GM19372 (cell line): ENCODE measurements at regions not wholly inside any gene's neighbourhood (a gene's known extent, or its start where the extent isn't known, plus 50 kb on each side); places are given as distances from the start of the nearest gene placed in this dataset.

Experiments used
- ATAC-seq: cut with Tn5 transposase; IDR thresholded peaks from one replicate; pipeline ENCODE4 v1.9.1; 2021; ENCODE audit warnings: mild to moderate bottlenecking, low read depth, moderate library complexity; ENCODE audit not compliant: unreplicated experiment

GRCh38 chr6:68400396-68400795 is 234.7 kb upstream of the ADGRB3 start:
- no peak for ATAC-seq

DNA sequence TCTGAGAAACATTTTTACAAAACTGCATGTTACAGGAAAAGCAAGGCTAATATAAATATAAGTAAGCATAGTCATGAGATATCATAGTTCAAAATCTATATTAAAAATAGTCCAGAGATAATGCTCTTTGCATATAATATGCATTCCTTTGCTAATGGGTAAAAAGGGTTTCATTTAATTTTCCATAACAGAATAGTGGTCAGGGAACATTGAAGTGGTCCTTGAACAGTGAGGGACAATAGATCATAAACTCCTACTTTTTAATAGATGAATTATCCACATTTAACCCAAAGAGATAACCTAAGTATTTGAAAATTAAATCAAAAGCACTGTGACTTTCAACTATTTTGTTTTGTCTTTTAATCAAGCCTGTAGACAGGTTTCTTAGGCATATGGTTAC is 243.1 kb upstream of the ADGRB3 start:
- no peak for ATAC-seq

- ATAC-seq = no peak
These were observed 262.1 kb upstream of the ADGRB3 start for GRCh38 chr6:68372991-68373390.

DNA sequence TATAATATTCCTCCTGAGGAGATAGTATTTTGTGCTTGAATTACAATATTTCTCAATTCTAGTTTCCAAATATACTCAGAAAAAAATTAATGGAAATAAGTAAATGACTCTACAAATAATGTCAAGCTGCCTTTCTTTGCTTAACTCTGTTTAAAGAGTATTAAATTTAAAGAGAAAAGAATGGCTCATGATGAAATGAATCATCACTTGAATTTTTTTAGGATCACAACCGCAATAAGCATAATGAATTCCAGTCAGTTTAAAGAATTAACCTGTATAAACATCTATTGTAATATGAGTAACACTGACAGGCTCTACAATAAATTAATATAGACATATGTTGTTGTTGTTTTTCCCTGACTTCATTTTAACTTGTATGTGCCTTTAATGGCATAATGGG is 266.2 kb upstream of the ADGRB3 start:
- ATAC-seq = no peak

- ATAC-seq = no peak
These were observed 270.7 kb upstream of the ADGRB3 start for GRCh38 chr6:68364271-68364805.

DNA sequence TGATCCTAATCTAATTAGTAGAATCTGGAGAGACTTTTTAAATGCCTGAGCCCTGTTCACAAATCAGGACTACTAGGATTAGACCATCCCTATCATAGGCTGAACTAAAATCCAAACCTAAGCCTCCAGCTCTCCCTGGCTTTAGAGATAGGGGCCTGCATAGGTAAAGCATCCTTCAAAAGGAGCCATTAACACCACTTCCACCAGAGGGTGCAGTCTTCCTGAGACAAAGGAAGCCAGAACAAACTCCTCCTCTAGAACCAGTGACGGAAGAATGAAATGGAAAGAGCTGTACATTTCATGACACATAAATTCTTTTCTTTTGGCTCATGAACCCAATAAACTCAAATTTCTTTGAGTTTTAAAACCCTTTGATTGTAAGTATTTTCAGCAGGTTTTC is 291.2 kb upstream of the ADGRB3 start:
- no peak for ATAC-seq

GRCh38 chr6:68342286-68342685 is 292.8 kb upstream of the ADGRB3 start:
- ATAC-seq = no peak

DNA sequence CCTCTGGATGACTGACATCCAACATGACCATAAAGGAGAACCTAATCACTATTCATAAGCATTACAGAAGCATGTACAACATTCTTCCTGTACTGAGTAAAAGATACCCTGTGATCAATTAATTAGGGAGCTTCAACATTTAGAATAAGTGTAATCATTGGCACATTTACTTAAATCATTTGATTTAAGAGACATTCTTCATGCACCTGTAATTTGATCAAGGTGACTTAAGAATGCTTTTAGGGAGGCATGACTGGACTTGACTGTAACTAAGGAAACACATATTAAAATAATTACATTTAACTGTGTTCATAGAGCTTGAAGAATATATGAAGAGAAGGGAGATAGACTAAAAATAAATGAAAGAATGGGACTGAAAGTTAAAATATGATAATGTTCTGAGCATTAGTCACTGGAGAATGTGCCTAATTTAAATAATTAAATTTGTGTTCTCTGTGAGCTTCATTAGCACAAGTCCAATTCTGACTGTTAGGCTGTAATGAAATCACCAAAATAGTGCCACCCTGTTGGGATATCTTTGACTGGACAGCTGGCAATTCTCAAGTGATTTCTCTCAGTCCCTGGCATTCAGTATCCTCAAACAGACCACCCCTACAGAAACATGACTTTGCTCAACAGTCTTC is 295.5 kb upstream of the ADGRB3 start:
- ATAC-seq = no peak

GRCh38 chr6:68333442-68333841 is 301.6 kb upstream of the ADGRB3 start:
- ATAC-seq = no peak

DNA sequence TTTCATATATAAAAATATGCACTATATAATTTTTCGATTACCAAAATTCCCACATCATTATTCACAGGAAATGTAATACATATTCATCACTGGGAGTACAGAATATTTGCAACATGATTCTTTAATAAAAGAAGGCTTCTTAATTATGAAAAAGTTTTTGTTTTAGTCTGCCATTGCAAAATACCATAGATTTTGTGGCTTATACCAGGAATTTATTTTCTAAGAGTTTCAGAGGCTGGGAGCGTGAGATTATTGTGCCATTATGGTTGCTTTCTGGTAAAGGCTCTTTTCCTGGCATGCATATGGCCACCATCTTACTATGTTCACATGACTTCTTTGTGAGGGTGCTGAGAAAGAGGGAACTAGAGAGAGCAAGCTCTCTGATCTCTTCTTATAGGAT is 306.9 kb upstream of the ADGRB3 start:
- ATAC-seq = no peak

DNA sequence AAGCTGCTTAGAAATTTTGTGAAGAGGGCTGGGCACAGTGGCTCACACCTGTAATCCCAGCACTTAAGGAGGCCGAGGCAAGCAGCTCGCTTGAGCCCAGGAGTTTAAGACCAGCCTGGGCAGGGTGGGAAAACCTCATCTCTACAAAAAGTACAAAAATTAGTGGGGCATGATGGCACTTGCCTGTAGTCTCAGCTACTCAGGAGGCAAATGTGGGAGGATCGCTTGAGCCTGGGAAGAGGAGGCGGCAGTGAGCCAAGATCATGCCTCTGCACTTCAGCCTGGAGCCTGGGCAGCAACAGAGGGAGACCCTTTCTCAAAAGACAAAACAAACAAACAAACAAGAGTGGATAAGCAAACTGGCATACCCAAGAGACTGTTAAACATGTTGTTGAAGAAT is 308.3 kb upstream of the ADGRB3 start:
- ATAC-seq = no peak

DNA sequence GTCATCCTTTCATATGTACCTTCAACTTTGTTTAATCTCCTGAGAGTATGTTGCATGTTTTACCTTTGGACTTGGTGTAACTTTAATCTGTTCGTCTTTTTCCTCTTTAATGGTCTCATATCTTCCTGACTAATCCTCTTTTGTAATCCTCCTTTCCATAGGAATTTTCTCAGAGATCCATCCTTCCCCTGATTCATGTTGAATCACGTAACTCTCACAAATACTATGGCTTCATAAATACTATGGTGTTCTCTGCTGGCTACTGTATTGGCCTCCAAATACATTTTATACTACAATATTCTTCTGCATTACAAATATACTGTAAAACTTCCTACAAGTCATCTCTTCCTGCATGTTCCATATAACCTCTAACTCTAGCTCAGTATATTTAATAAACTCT is 317.7 kb upstream of the ADGRB3 start:
- ATAC-seq = no peak

- ATAC-seq = no peak
These were observed 321.2 kb upstream of the ADGRB3 start for GRCh38 chr6:68313911-68314310.

DNA sequence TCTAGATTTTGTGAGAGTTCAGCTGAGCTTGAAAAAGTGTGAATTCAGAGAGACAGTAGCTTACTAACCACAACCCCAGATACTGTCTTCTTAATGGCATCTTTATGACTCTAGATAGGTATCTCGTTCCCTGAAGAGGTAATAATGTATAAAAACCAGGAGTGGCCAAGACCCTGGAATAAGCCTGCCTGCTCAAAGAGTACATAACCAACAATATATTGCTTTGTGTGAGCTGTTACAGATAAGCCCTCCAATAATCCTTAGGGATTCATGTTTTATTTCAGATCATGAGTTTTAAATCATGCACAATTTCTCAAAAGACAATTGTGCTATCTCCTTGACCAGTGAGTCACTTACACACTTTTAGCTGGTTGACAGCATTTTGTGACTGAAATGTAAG is 327.8 kb upstream of the ADGRB3 start:
- no peak for ATAC-seq

DNA sequence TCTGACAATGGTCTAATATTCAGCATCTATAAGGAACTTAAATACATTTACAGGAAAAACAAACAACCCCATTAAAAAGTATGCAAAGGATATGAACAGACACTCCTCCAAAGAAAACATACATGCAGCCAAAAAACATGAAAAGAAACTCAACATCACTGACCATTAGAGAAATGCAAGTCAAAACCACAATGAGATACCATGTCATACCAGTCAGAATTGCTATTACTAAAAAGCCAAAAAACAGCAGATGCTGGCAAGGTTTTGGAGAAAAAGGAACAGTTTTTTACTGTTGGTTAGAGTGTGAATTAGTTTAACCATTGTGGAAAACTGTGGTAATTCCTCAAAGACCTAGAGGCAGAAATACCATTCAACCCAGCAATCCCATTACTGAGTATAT is 339.0 kb upstream of the ADGRB3 start:
- no peak for ATAC-seq

DNA sequence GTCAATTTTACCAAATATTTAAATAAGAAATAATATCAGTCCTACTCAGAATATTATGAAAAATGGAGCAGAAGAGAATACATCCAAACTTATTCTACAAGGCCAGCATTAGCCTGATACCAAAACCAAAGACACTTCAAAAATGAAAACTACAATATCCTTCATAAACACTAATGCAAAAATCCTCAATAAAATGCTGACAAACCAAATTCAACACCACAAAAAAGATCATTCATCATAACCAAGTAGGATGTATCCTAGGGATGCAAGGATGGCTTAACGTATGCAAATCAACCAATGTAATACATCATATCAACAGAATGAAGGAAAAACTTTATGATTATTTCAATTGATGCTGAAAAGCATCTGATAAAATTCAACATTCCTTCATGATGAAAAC is 352.4 kb upstream of the ADGRB3 start:
- ATAC-seq = no peak

DNA sequence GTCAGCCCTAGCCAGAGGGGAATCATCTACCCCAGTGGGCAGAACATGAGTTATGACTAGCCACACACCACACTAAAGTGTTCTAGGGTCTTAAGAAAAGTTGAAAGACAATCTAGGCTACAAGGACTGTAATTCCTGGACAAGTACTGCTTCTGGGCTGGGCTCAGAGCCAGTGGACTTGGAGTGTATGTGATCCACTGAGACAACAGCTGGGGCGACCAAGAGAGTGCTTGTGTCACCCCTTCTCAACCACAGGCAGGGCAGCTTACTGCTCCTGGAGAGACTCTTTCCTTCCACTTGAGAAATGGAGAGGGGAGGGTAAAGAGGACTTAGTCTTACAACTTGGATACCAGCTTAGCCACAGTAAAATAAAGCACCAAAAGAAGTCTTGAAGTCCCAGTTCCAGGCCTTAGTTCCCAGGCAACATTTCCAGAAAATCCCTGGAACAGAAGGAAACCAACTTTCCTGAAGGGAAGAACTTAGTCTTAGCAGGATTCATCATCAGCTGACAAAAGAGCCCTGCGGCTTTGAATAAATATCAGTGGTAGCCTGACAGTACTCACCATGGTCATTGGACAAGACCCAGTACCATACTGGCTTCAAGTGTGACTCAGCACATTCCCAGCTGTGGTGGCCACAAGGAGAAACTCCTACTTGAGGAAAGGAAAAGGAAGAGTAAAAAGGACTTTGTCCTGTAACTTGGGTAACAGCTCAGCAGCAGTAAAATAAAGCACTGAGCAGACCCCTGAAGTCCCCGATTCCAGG is 355.1 kb upstream of the ADGRB3 start:
- no peak for ATAC-seq

DNA sequence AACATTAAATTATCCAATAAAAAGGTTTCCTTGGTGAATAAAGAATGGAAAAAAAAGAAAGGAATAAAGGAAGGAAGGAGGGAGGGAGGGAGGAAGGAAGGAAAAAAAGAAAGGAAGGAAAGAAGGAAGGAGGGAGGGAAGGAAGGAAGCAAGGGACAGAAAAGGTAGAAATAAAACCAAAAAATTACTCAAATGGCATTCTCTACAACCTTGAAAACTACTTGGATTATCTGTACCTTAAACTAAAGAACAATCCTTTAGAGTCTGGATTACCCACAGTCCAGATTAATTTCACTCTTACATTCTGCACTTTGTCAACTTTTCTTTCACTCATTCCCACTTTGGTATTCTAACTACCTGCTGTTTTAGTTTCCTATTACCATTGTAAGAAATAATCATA is 361.8 kb upstream of the ADGRB3 start:
- no peak for ATAC-seq

DNA sequence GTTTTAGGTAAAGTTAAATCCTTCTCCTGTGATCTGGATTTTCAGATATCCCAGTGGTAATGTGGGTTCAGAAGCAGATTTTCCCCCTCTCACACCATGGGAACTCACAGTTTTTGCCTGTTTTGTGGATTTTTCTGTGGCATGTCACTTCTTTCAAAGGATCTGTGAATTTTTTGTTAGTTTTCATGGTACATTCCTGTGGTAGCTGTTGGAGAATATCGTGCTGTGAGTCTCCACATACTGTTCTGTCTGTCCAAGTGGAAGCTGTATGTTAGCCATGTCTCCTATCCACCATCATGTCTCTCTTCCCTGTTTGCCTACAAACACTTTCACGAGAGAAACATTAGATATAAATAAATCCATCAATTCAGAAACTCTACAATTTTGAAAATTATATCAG is 378.7 kb upstream of the ADGRB3 start:
- ATAC-seq = no peak

DNA sequence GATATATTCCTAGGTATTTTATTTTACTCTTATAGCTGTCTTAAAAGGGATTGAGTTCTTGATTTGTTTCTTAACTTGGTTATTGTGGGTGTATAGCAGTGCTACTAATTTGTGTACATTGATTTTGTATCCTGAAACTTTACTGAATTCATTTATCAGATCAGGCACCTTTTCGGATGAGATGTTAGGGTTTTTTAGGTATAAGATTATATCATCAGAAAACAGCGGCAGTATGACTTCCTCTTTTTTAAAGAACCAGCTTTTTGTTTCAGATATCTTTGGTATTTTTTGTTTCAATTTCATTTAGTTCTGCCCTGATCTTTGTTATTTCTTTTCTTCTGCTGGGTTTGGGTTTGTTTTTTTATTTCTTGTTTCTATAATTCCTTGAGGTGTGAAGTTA is 382.4 kb upstream of the ADGRB3 start:
- ATAC-seq = no peak

GRCh38 chr6:68247782-68248181 is 387.3 kb upstream of the ADGRB3 start:
- ATAC-seq = no peak

DNA sequence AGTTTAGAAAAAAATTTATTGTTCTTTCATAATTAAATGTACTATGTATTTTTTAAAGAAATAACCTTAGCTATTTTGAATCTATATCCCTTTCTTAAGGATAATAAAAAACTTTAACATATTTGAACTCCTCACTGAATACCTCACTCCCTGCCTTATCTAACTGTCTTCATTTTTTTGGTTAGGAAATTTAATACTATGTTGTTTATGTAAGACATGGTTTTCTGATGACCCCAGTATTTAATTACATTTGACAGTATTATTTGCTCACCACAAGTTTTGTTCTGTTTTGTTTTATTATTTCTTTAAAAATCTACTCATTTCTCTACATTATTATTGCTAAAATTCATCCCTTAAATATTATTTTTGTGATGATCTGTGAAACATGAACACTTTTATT is 394.4 kb upstream of the ADGRB3 start:
- ATAC-seq = no peak
